Inflammatory macrophage treated with lipopolysaccharide for 1 hour (primary cell): ENCODE measurements at regions not wholly inside any gene's neighbourhood (a gene's known extent, or its start where the extent isn't known, plus 50 kb on each side); places are given as distances from the start of the nearest gene placed in this dataset.
"Not testable (repeated sequence)": the region's sequence is repeated elsewhere in the genome, so short reads cannot be mapped to it uniquely, and the experiment has no call there.

ENCODE experiments used
- DNase-seq, 2 donors: peaks; one replicate each; pipeline ENCODE4 v3.0.0-alpha.2; 2020 to 2022

DNA sequence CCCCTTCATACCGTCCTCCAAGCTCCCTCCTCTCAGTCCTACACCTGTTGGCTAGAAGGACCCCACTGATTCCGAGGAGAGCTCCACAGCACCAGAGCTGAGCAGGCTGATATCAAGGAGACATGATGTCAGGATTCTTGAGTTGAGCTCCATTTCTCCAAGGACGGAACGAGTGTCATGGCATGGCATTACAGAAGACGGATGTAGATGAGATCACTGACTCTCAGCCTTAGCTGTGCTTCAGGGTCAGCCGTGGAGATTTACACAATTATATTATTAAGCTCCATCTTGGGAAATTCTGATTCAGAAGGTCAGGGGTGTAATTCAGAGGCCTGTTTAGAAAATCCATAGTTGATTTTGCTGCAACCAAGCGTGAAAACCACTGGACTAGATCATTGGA, 428.9 kb upstream of the B3GAT1 start:
- no peak for DNase-seq

DNA sequence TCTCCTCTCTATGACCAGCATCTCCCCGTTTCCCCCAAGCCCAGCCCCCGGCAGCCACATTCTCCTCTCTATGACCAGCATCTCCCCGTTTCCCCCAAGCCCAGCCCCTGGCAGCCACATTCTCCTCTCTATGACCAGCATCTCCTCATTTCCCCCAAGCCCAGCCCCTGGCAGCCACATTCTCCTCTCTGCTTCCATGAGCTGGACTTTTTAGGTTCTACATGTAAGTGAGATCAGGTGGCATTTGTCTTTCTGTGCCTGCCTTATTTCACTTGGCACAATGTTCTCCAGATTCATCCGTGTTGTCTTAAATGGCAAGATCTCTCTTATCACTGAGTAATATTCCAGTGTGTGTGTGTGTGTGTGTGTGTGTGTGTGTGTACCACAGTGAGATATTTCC, 428.1 kb upstream of the B3GAT1 start:
- not testable (repeated sequence) for DNase-seq

DNA sequence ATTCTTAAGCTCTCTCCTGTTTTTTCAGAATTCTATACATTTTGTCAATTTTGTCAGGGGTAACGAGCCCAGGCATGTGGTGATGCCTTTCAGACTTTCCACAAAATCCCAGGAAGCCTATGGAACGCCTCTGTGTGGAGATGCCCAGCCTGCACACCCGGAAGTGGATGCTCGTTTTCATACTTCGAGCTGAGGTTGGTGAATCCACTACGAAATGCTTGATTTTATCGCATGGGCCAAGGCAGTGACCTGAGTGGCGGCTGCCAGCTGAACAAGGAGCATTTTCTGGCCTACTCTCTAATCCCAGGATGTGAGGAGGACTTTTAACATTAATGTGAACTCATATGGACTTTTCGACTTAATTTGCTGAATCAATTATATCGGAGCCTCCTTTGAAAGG, 426.7 kb upstream of the B3GAT1 start:
- no peak for DNase-seq

DNA sequence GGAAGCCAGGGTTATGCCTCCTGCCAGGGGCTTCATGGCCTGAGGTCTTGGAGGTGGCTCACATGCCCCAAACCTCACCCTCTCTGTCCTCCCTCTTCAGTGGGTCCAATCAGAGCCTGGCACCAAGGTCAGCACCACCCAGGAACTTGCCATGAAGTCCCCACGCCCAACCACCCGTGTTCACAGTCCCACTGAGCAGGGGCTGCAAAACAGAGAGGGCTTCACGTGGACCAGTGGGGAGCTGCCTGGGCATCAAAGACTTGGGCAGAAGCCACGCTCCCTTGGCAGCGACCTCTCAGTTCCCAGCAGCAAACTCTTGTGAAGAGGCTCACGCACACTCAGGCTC, 425.8 kb upstream of the B3GAT1 start:
- DNase-seq, result no peak

DNA sequence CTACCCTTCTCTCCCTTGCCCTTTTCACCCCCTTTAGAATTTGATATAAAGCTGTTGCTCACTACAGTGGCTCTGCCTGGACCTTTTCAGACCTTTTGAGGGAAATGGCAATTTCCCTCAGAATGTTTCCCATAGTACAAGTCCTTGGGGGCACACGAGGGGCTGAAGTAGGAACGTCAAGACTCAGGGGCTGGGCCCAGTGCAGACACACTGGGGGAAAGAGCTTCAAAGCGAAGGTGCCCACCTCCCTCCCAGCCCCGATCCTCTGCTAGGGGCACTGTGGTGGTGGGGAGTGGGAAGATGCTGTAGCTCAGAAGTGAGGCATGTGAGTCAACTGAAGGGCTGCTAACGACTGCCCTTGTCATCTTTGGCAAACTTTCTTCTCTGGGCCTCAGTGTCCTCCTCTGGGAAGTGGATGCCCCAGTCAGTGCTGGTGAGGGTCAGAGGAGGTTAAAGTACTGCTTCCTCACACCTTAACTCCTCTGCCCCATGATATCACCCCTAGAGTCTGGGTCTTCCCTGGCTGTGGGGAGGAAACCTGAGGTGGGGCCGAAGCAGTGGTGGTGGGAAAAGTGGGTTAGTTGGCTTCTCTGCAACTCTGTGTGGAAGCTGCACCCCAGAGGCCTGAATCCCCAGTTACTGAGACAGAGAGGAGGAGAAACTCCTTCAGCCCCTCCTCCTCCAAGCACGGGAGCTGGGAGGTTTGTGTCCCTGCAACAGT, 425.3 kb upstream of the B3GAT1 start:
- no peak for DNase-seq

DNA sequence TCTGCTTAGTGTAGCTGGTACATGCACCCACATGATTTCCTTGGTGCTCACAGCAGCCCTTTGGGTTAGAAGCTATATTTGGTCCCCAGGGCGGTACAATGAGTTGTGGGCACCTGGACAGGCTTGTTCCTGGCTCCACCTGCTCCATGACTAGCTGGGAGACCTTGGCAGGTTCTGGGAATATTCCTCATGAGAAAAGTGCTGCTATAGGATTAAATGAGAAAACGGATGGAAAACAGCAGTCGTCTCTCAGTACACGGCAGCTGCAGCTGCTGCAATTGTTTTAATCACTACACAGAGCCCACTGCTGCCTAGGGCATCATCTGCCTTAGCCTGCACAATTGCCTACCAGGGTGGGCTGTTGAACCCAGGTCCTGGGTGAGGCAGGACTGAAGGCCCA, 424.5 kb upstream of the B3GAT1 start:
- DNase-seq, result no peak

DNA sequence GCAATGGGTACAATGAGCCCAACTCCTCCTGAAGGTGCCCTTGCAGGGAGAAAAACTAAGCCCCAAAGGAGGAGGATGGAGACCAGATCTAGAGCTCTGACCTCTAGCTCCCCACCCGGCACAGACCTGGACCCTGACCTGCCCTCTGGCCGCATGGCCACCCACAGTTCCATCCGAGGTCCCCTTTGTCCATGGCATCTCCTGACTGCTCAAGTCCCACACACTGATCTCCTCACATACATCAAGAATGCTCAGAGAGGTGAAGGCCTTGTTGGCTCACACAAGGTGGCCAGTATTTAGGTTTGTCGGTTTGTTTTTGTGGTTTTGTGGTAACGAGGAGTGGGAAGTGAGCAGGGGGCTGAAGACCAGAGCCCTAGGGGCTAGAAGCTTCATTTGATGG, 423.5 kb upstream of the B3GAT1 start:
- DNase-seq, result no peak

DNA sequence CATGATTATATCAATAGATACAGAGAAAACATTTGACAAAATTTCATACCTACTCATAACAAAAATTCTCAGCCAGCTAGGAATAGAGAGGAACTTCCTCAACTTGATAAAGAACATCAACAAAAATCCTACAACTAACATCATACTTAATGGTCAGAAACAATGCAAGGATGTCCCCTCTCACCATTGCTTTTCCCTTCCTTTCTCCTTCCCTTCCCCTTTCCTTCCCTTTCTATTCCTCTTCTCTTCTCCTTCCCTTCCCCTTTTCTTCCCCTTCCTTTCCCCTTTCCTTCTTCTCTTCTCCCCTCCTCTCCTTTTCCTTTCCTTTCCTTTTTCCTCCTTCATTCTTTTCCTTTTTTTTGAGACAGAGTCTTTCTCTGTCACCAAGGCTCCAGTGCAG, 418.3 kb upstream of the B3GAT1 start:
- DNase-seq, result no peak

DNA sequence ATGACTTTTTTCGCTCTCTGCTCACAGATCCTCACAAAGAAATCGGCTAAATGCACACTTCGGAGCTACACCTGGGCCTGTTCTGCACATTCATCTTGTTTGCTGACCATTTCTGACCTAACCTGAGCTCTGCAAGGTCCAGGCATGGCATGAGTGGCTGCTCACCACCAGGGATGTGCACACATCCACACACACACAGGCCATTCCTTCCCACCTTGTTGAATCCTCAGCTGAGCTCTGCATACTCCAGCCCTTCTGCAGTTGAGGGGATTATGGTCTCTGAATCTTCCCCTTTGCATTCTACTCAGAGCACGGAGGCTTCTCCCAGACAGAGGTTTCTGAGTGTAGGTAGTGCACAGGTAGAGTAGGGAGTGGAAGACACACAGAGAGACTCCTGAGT, 411.9 kb upstream of the B3GAT1 start:
- no peak for DNase-seq

DNA sequence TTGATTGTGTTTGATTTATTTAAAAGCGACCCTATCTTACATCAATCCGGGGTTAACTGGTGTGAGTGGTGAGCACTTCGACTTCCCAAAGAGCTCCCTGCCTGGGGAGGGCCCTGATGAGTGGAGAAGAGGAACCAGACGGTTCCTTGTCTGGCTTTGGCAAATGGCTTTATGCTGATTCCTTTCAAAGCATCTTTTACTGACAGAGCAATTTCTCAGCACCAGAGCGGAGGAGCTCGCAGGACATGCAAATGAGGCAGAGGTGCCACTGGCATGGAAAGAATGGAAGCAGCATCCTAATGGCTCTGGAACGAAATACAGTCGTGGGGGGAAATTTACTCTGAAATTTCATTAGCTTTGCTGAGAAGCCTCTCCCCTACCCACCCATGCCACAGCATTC, 410.9 kb upstream of the B3GAT1 start:
- no peak for DNase-seq

DNA sequence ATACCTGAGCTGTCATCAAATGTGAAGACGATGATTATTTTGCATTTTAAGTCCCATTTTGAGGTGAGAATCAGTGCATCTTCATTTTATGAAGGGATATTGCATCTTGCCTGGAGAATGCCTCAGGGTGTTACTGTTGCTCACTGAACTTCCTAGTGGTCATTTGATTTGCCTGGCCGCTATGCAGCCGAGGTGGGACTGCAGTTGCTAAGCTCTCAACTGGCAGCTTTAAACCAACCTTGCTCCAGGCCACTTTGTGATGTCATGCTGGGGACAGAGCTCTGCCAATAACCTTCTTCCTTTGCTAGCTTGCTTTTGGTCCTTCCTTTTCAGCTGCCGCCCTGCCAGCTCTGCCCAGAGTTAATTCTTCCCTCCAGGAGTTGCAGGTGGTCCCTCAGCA, 409.4 kb upstream of the B3GAT1 start:
- DNase-seq, result no peak

DNA sequence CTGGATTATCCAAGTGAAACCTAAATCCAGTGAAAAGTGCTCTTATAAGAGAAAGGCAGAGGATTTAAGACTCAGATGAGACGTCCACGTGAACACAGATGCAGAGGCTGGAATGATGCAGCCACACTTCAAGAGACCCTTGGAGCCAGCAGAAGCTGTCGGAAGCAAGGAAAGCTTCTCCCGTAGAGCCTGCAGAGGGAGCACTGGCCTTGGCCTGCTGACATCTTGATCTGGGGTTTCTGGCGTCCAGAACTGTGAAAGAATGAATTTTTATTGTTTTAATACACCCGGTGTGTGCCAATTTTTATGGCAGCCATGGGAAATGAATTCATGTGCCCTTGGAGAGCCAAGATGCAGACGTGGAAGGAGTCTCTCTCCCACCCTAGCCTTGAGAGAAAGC, 407.0 kb upstream of the B3GAT1 start:
- no peak for DNase-seq

DNA sequence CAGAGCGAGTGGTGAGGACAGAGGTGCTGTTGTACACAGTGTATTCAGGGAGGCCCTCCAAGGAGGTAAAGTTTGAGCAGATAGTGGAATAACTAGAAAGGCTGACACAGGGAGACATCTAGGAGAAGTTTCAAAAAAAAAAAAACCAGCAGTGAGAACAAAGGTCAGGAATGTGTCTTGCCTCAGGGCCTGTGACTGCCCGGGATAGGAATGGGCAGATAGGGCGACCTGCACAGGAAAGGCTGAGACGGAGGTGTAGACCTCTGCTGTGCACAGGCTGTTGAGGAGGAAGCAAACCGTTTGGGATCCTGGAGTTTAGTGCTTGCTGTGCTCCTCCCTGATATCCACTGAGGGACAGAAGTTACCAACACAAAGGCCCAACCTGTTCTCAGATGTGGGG, 406.5 kb upstream of the B3GAT1 start:
- no peak for DNase-seq

DNA sequence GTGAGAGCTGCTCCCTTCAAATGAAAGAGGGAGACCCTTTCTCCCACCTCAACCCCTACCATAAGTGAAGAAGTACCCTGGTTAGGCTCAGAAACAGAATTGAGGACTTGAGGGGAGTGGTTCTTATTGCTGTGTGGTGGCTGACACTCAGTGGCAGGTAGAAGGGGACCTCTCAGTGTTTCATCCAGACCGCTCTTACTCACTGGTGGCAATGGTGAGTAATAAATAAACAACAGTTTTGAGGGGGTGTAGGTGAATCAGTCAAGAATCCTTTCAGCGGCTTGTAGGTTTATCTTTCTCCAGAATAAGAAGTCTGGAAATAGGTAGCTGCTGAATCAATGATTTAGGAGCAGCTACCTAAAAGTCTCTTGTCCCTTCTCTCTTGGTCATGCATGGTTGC, 403.4 kb upstream of the B3GAT1 start:
- DNase-seq, result no peak

DNA sequence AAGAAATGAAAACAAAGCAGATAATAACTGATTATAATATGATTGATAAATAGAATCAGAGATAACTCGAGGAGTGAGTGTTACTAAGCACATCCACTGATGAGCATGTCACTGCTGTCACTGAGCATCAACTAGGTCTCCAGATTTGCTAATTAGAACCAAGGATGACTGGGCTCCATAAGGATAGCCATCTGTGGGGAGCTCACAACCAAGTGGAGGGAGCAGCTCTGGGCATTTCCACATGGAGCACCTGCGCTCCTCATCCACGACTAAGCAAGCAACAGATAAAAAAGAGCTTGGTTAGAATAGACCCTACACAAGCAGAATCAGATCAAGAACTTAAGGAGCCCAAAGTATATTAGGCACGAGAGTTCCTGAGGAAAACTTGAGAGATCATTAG, 396.0 kb upstream of the B3GAT1 start:
- no peak for DNase-seq

DNA sequence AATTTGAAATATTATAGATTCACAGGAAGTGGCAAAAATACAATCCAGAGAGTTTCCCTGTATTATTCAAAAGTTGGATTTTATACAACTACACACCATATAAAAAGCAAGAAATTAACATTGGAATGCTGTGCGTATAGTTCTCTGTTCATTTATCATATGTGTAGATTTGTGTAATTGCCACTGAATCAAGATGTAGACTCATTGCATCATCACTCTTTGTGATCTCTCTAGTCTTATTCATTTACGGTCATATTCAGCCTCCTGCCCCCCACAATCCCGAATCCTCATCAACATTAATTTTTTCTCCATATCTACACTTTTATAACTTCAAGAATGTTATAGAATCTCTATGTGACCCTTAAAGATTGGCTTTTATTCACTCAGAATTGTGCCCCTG, 390.6 kb upstream of the B3GAT1 start:
- no peak for DNase-seq

DNA sequence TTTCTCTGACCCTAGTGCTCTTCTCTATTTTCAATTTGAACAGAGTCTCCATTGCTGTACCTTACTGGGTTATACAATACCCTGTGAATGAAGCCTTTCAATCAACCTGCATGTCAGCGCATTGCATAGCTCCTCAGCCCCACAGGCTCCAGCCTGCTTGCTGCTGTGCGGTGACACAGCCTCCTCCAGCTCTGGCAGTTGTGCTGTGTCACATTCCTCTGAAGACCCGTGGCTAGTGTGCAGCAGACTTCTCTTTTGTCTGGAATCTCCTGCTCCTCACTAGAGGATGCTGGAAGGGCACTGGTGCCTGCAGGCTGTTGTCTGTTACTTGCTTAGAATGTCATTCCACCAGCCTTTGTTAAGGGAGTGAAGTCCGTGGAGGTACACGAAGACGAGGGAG, 390.1 kb upstream of the B3GAT1 start:
- DNase-seq, result no peak

DNA sequence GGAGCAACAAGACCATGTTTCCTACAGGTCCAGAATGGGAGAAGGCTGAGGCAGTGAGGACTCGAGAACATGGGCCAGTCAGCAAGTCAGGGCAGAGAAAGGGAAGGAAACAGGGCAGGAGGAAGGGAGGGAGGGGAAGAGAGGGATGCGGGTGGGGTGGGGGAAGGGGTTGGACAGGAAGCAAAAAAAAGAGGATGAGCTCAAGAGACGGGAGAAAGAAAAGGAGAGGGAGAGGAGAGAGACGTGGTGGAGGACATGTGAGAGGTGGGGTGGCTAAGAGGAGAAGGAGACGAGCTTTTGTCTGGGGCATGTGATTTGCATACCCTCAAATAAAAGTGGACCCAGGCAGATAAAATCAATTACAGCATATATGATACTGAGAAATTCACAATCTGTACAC, 389.5 kb upstream of the B3GAT1 start:
- DNase-seq, result no peak

DNA sequence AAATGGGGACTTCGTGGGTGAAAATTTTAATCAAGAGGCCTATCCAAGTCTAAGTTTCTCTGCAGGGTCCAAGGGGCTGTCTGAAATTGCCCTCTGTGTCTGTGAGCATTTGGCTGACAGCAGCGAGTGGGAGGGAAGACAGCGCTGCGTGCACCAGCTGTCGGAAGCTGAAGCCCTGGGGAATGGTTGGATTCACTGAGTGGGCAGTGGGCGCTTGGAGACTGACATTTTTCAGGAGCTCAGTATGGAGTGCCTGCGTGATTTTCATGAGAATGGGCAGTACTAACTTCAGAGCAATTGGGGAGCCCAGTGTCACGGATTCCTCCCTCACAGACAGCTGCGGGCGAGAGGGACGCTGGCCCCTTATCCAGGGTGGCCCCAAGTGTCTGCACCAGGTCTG, 388.8 kb upstream of the B3GAT1 start:
- no peak for DNase-seq

DNA sequence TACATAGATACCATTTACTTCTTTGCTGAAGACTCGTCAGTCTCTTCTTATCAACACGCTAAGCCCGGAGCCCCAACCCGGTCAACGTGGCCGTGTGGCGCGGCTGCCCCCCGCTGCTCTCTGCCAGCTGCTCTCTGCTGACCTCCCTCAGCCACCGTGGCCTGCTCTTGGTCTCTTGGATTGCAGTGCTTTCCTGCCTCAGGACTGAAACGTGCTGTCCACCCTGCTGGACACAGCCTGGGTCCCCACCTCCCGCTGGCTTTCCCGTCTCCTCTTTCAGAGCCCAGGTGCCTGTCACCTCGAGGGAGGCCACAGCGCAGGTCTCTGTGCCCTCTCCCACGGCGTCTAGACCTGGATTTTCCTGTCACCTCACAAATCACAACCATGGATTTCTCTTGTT, 388.1 kb upstream of the B3GAT1 start:
- no peak for DNase-seq

DNA sequence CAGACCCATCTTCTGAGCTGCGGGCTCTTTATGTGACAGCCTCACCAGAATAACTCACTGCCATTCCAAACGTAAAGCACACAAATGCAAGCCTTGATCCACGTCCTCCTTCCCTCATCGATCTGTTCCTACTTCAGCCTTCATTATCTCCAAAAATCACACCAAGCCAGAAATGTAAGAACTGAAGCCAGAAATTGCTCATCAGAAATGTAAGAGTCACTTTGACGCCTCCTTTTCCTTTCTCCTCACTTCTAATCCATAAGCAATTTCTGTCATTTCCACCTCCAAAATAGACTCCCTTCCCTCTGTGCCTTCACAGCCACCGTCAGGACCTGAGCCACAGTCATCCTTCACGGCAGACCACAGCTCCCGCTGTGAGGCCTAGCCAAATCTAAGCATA, 387.3 kb upstream of the B3GAT1 start:
- no peak for DNase-seq

DNA sequence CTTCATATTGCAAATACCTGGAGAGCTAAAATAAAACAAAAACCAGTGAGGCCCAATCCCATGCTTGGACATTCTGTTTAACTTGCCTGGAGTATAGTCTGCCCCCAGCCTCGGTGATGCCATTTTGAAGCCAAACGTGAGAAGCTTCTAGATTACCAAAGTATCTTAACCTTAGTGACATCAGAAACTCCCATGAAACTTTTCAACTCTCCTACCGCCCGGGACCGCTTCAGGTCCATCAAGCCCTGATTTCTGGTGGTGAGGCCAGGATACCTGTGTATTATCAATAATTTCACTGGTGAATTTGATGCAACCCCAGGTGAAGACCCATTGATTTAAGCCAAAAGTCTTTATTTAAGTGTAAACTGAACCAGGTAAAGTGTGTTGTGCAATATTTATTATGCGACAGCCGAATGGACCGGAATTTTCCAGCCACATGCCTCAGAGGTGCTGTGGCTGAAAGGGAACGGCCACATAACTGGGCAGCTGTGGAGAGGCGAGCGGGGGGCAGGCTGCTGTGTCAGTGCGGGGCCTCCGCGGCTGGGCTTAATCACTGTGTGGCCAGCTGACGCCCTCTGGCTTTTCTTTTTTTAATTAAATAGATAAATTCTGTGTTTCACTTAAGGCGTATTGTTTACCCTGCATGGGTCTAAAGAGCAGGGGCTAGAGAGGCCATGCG, 385.5 kb upstream of the B3GAT1 start:
- DNase-seq, result no peak

DNA sequence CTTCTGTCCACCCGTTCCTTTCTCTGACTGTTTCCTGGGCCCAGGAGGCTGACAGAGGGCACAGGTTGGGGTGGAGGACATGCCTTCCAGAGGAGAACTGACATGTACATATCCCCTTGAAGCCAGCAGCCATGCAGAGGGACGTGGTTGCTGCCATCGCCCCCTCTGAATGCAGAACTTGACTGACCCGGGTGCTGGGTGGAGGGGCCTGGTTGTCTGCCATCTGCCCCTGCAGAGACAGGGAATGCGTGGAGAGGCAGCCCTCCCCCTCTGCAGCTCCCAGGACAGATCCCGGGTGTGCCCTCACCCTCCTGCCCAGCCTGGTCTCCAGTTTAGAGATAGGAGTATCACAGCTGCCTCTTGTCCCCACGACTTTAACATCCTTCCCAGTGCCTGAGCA, 383.0 kb upstream of the B3GAT1 start:
- DNase-seq, result no peak

DNA sequence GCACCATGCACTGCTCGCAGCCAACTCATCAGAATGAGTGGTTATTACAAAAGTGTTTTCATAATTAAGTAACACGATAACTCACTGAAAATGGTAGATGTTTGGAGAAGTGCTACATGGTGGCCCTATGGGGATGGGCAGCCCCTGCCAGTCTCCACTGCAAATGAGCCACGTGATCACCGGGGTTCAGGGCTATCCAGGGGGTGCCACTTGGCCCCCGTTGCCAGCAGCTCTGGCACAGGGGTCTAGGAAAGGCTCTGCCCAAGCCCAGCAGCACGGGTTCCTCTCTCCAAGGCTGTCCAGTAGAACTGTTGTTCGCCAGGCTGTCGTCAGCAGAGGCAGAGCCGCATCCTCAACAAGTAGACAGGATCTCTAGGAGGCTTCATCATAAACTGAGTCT, 382.1 kb upstream of the B3GAT1 start:
- no peak for DNase-seq

DNA sequence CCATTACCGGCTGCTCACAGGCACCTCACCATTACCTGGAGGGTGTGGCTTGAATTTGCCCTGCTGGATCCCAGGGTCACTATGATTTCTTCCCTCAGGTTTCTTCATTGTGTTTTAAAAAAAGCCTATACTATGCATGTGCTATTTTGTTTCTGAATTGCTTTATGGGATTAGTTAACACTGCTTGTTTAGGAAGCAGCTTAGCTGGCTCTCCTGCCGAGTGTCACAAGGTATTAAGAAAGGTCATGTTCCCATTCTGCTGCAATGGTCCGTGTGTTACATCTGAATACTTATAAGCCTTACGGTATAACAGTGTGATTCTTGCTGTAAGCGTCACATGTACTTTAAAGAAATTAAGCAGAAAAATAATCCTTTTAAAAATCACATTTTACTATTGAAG, 380.6 kb upstream of the B3GAT1 start:
- DNase-seq, result no peak
